ENCODE measurements at regions not wholly inside any gene's neighbourhood (a gene's known extent, or its start where the extent isn't known, plus 50 kb on each side); places are given as distances from the start of the nearest gene placed in this dataset.

GRCh38 chr20:39602649-39603048, 640.5 kb downstream of the DHX35 start:
- no peak for DNase-seq

DNA sequence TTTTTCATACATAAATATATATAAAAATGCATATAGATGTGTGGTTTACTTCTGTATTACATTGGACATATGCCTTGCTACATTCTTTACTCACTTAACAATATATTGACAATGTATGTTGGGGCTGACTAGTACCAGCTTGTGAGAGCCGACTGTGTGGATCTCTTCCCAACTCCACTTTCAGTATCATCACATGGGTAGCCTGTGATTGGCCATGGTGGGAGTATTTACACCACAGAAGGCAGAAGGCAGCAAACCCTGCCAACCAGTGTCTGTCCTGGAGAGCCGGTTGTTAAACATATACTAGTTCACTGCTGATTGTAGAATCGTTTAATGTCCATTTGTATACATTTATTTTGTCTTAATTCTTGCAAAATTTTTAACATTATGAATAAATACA, 638.7 kb downstream of the DHX35 start:
- no peak for DNase-seq

- DNase-seq: no peak
Observed at GRCh38 chr20:39600156-39600555, 638.0 kb downstream of the DHX35 start.

DNA sequence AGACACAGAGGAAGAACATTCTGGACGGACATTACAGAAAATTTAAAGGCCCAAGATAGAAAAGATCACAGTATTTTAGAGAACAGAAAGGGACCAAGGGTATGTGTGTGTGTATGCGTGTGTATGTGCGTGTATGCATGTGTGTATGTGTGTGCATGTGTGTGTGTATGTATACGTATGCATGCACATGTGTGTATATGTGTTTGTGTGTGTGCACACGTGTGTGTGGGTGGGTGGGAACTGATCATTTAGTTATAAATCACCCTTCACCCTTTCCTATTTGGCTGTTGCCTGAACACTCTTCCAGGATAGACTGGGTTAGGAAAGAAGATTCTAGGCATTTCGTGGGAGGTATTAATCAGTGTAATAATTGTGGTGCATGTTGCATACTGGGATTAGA, 634.4 kb downstream of the DHX35 start:
- no peak for DNase-seq

DNA sequence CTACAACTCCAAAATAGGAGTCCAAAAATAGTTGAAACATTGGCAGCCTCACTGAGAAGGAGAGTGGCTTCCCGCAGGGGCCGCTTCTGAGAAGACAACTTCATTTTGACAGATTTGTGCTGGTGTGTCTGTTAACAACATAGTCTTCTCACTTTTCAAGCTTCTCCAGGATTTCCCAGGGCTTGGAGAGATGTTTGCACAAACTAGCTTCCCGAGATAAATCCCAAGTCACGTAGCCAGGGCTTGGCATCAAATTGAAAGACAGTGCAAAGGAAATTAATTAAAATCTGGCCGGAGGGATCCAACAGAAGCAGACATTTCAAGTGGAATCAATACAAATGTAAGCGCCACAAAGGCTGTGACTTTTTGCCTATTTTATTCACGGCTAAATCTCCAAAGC, 630.2 kb downstream of the DHX35 start:
- DNase-seq: no peak

DNA sequence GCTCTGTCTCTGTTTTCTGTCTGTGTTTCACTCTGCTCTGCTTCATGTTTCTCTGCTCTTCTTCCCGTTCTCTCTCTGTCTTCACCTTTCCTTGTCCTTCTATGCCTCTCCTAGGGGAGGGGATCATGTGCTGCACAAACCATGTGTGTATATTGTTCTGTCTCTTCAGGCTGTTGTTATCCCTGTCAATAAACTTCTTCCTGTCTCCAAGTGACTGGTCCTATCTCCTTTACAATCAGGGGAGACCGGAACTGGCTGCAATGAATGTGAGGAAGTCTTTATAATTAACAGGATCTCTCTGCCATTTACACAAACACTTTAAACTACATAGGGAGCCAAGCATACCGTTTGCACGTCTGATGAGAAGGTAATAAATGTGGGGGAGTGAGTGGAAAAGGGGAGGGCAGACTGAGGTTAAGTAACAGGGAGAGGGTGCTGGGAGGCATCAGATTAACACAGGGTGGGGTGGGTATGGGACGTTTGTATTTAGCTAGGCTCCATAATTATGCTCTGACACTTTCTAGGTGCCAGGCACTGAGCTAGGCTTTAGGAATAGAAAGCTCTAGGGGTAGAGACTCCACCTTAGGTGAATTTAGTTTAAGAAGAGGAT, 626.1 kb downstream of the DHX35 start:
- DNase-seq: no peak

DNA sequence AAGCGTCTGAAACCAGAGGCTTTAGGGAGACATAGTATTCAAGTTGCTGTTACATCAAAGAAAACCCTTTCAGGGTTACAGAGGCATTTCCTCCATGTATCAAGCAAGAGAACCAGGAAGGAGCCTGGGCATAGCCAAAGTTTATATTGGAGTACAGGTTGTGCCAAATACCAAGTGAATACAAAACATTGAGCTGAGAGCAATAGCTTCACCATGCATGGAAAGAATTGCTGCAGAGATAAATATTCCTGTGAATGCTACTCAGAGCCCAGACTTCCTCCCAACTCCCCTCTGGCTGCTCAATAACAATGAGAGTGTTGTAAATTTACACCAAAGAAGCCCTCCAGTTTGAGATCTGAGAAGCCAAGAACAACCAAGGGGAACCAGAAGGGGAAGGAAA, 618.9 kb downstream of the DHX35 start:
- no peak for DNase-seq

DNA sequence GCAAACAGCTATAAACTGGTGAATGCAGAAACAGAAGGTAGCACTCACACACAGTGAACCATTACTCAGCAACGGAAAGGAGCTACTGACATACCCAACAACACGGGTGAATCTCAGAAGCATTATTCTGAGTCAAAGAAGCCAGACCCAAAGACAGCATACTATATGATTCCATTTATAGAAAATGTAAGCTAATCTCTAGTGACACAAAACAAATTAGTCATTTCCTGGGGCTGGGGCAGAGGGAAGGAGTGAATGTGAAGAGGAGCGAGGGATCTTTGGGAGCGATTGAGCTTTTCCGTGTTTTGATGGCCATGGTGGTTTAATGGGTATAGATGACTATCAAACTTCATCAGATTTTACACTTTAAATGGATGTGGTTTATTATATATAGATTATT, 614.6 kb downstream of the DHX35 start:
- DNase-seq: no peak

- DNase-seq: no peak
Observed at GRCh38 chr20:39574061-39574460, 611.9 kb downstream of the DHX35 start.

DNA sequence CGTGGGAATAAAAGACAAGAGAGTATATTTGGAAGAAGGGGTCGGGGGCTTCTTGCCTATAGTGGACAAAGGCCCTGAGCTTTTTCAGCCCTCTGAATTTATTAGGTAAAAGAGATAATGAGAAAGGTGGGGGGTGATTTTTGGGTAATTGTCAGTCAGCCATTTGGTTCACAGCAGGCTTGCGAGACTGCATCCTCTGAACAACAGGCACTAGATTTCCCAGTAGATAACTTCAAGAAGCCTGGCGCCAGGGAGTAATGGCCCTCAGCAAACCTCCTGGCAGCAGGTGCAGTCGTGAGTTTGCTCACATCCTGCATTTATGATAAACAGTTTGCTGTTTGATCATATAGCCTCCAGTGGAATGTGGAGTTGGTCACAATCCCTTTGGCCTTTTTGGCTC, 609.0 kb downstream of the DHX35 start:
- no peak for DNase-seq

- DNase-seq: no peak
Observed at GRCh38 chr20:39568109-39568508, 606.0 kb downstream of the DHX35 start.

GRCh38 chr20:39563349-39563748, 601.2 kb downstream of the DHX35 start:
- DNase-seq: no peak

DNA sequence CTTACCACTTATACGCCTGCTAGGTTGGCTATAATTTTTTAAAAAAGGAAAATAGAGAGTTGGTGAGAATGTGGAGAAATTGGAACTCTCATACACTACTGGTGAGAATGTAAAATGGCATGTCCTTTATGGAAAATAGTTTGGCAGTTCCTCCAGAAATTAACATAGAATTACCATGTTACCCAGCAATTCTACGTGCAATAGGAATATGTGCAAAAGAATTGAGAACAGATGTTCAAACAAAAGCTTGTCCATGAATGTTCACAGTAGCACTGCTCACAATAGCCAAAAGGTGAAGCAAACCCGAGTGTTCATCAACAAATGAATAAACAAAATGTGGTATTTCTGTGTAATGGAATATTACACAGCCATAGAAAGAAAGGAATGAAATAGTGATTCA, 592.2 kb downstream of the DHX35 start:
- no peak for DNase-seq

GRCh38 chr20:39553120-39553519, 591.0 kb downstream of the DHX35 start:
- DNase-seq: no peak

DNA sequence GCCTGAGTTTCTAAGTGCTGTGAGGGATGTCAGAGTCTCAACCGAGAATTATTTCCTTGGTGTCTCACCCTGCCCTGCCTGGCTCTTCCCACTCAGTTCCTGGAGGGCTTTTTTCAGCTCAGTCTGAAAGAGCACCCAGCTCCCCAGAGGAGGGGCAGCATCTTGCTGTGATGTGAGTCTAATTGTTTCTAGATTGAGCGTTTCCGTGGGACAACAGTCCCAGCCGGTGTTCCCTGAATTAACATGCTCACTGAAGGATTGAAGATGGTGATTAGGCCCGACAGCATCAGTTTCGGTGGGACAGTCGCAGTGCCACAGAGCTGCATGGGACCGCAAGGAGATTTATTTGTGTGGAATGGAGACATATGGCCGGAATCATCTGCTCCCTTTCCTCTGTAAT, 587.6 kb downstream of the DHX35 start:
- DNase-seq: no peak

GRCh38 chr20:39547546-39548408, 585.6 kb downstream of the DHX35 start:
- no peak for DNase-seq

- DNase-seq: no peak
Observed at GRCh38 chr20:39541136-39541803, 579.1 kb downstream of the DHX35 start.

DNA sequence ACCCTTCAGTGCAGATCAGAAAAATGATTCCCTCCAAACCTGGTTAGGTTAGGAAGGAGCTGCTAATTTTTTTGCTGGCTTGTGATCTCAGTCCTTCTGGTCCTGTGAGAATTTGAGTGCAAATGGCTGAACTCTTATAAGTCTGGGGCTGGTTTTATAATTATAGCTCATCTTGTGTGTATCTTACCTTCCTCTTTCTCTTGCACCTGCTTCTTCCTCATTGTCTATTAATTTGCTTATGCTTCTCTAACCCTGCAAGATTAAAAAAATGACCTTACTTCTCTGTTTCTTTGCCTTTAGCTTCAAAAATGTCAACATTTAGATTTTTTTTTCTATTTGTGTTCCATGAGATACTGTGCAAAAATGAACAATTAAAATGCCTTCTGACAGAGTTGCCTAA, 576.2 kb downstream of the DHX35 start:
- no peak for DNase-seq

- DNase-seq: no peak
Observed at GRCh38 chr20:39535301-39535700, 573.2 kb downstream of the DHX35 start.

DNA sequence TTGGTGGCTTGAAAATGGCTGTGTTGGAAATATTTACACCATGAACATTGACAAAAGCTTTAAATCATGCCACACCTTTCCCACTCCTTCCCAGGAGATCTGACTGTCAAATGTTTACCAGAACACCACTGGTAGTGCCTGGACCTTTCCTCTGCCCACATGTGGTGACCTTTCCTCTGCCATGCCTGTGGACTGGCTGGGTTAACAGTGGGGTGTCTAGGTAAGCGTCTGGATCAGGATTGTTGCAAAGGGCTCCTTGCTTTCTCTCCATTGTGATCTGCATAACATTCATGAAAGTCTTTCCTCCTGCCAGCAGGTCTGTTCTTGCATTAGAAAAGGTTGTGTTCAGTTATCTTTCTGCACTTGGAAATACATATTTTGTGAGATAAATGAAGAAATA, 572.7 kb downstream of the DHX35 start:
- no peak for DNase-seq

DNA sequence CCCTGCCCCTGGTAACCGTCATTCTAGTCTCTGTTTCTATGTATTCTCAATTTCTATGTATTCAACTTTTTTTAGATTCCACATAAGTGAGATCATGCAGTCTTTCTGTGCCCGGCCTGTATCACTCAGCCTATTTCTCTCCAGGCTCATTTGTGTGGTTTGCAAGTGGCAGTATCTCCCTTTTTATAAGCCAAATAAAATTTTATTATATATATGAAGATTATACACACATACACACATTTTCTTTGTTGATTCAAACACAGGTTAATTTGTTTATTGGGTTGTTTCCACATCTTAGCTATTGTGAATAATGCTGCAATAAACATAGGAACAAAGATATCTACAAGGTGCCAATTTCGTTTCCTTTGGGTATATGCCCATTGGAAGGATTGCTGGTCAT, 571.7 kb downstream of the DHX35 start:
- DNase-seq: no peak

- no peak for DNase-seq
Observed at GRCh38 chr20:39532205-39532604, 570.1 kb downstream of the DHX35 start.

- no peak for DNase-seq
Observed at GRCh38 chr20:39528436-39528835, 566.3 kb downstream of the DHX35 start.

GRCh38 chr20:39524371-39524911, 562.3 kb downstream of the DHX35 start:
- DNase-seq: no peak

Data from CD4-positive, alpha-beta T cell treated with Interleukin-12 subunit alpha and Interleukin-12 subunit beta, for 1 hour (primary cell).